AG09319 (cell line): ENCODE measurements at regions not wholly inside any gene's neighbourhood (a gene's known extent, or its start where the extent isn't known, plus 50 kb on each side); places are given as distances from the start of the nearest gene placed in this dataset.

Source experiments
- DNase-seq: peaks from one replicate; pipeline ENCODE4 v3.0.0-alpha.2; 2010; ENCODE audit warnings: low read depth; ENCODE audit errors: extremely low read depth
- CTCF ChIP-seq: IDR thresholded peaks from 2 replicates; pipeline ENCODE4 v1.5.1; 2011; ENCODE audit warnings: low read depth, mild to moderate bottlenecking, inconsistent platforms, low read length, moderate library complexity

- no peak for TF ChIP-seq CTCF
- no peak for DNase-seq
Measured at GRCh38 chr7:33677556-33677955, 227.8 kb upstream of the BMPER start.

GRCh38 chr7:33678569-33679335 is 226.6 kb upstream of the BMPER start:
- no peak for DNase-seq
- TF ChIP-seq CTCF: no peak

- no peak for DNase-seq
- no peak for TF ChIP-seq CTCF
Measured at GRCh38 chr7:33680682-33681081, 224.7 kb upstream of the BMPER start.

GRCh38 chr7:33685503-33685902 is 219.8 kb upstream of the BMPER start:
- DNase-seq: no peak
- no peak for TF ChIP-seq CTCF

- TF ChIP-seq CTCF: no peak
- DNase-seq: no peak
Measured at GRCh38 chr7:33685981-33686683, 219.2 kb upstream of the BMPER start.

- no peak for TF ChIP-seq CTCF
- no peak for DNase-seq
Measured at GRCh38 chr7:33687625-33688024, 217.7 kb upstream of the BMPER start.

GRCh38 chr7:33691180-33691579 is 214.2 kb upstream of the BMPER start:
- TF ChIP-seq CTCF: no peak
- DNase-seq: no peak
